Stomach smooth muscle (tissue), 2 donors: ENCODE measurements at regions not wholly inside any gene's neighbourhood (a gene's known extent, or its start where the extent isn't known, plus 50 kb on each side); places are given as distances from the start of the nearest gene placed in this dataset.
"Not testable (repeated sequence)": the region's sequence is repeated elsewhere in the genome, so short reads cannot be mapped to it uniquely, and the experiment has no call there.

Source experiments
- H3K27ac ChIP-seq: one replicate; pipeline ENCODE4 v1.7.0; 2013; ENCODE audit warnings: mild to moderate bottlenecking, low read length, inconsistent platforms
- H3K27me3 ChIP-seq, 2 donors: one replicate each; pipeline ENCODE4 v1.7.0; 2013; ENCODE audit warnings: low read length in 2 of 2; ENCODE audit not compliant: insufficient read depth in 2 of 2, control insufficient read depth in 1 of 2
- H3K36me3 ChIP-seq, 2 donors: one replicate each; pipeline ENCODE4 v1.7.0; 2013; ENCODE audit warnings: low read length in 2 of 2; ENCODE audit not compliant: control insufficient read depth in 2 of 2, insufficient read depth in 2 of 2
- H3K4me1 ChIP-seq: one replicate; pipeline ENCODE4 v1.7.0; 2013; ENCODE audit warnings: low read length; ENCODE audit not compliant: control insufficient read depth, insufficient read depth
- H3K4me3 ChIP-seq, 2 donors: one replicate each; pipeline ENCODE4 v1.7.0; 2013; ENCODE audit warnings: low read length in 2 of 2
- H3K9ac ChIP-seq, 2 donors: one replicate each; pipeline ENCODE4 v1.7.0; 2013; ENCODE audit warnings: low read length in 2 of 2, mild to moderate bottlenecking in 1 of 2
- H3K9me3 ChIP-seq, 2 donors: one replicate each; pipeline ENCODE4 v1.7.0; 2013; ENCODE audit warnings: low read length in 2 of 2; ENCODE audit not compliant: control insufficient read depth in 2 of 2
- donor health status: healthy.
- donor health status: Pancreatic carcinoma.

DNA sequence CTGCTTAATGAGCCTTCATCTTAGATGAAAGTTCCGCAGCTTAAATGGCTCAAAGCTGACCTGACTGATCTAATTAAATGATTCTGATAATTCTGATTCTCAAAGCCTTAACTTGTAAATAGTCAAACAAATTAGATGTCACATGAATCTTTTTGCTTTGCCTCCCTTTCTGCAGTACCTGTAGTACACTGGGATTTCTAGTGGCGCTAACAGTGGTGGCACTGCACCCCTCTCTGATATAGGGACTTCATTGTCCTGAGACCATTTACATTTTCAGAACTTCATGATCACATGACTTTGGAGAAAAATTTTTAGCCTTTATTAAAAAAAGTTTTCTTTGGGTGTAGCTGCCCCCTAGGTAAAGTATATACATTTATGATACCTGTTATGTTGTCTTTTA is 546.7 kb upstream of the ADGRL2 start:
- H3K9me3 ChIP-seq, result no peaks in the 10 kb centered on the region
- no peaks in the 10 kb centered on the region for H3K4me1 ChIP-seq
- H3K27ac ChIP-seq, result no peak overlapping the region
- no peak overlapping the region for H3K4me3 ChIP-seq
- no peaks in the 10 kb centered on the region for H3K27me3 ChIP-seq
- no peak overlapping the region for H3K9ac ChIP-seq
- H3K36me3 ChIP-seq, result no peaks in the 10 kb centered on the region

GRCh38 chr1:81252471-81253151 is 548.1 kb upstream of the ADGRL2 start:
- no peak overlapping the region for H3K27ac ChIP-seq
- H3K9ac ChIP-seq, result no peak overlapping the region
- H3K9me3 ChIP-seq, result no peaks in the 10 kb centered on the region
- H3K4me1 ChIP-seq, result no peaks in the 10 kb centered on the region
- no peaks in the 10 kb centered on the region for H3K27me3 ChIP-seq
- H3K36me3 ChIP-seq, result no peaks in the 10 kb centered on the region
- no peak overlapping the region for H3K4me3 ChIP-seq

GRCh38 chr1:81250825-81251224 is 549.9 kb upstream of the ADGRL2 start:
- not testable (repeated sequence) for H3K27ac ChIP-seq

DNA sequence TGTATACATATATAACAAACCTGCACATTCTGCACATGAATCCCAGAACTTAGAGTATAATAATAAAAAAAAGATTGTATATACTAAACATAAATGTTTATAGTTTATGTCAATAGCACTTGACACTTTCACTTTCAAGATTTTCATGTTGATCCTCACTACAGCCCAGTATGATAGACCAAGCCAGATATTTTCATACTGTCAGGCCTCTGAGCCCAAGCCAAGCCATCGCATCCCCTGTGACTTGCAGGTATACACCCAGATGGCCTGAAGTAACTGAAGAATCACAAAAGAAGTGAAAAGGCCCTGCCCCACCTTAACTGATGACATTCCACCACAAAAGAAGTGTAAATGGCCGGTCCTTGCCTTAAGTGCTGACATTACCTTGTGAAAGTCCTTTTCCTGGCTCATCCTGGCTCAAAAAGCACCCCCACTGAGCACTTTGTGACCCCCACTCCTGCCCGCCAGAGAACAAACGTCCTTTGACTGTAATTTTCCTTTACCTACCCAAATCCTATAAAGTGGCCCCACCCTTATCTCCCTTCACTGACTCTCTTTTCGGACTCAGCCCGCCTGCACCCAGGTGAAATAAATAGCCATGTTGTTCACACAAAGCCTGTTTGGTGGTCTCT is 555.5 kb upstream of the ADGRL2 start:
- H3K9ac ChIP-seq, H3K27me3 ChIP-seq, H3K36me3 ChIP-seq, H3K4me3 ChIP-seq, H3K9me3 ChIP-seq, H3K4me1 ChIP-seq, H3K27ac ChIP-seq: not testable (repeated sequence)

More at GRCh38 chr1:81250825-81251224, 549.9 kb upstream of the ADGRL2 start:
- H3K27me3 ChIP-seq, H3K9me3 ChIP-seq, H3K4me3 ChIP-seq, H3K36me3 ChIP-seq, H3K9ac ChIP-seq, H3K4me1 ChIP-seq: not testable (repeated sequence)

GRCh38 chr1:81244612-81245011 is 556.1 kb upstream of the ADGRL2 start:
- H3K9me3 ChIP-seq, H3K27me3 ChIP-seq, H3K9ac ChIP-seq, H3K4me3 ChIP-seq, H3K36me3 ChIP-seq, H3K27ac ChIP-seq, H3K4me1 ChIP-seq: not testable (repeated sequence)

- no peaks in the 10 kb centered on the region for H3K9me3 ChIP-seq
- H3K27ac ChIP-seq, result no peak overlapping the region
- H3K4me3 ChIP-seq, result no peak overlapping the region
- H3K27me3 ChIP-seq, result no peaks in the 10 kb centered on the region
- no peak overlapping the region for H3K9ac ChIP-seq
- H3K36me3 ChIP-seq, result no peaks in the 10 kb centered on the region
- no peaks in the 10 kb centered on the region for H3K4me1 ChIP-seq
Observed at GRCh38 chr1:81242103-81242502, 558.6 kb upstream of the ADGRL2 start.

GRCh38 chr1:81238129-81238528 is 562.6 kb upstream of the ADGRL2 start:
- Histone ChIP-seq H3K4me3 (no peak overlapping the region), H3K27me3 (no peaks in the 10 kb centered on the region), H3K9ac (no peak overlapping the region), H3K4me1 (no peaks in the 10 kb centered on the region), H3K27ac (no peak overlapping the region), H3K9me3 (no peaks in the 10 kb centered on the region), H3K36me3 (no peaks in the 10 kb centered on the region)

DNA sequence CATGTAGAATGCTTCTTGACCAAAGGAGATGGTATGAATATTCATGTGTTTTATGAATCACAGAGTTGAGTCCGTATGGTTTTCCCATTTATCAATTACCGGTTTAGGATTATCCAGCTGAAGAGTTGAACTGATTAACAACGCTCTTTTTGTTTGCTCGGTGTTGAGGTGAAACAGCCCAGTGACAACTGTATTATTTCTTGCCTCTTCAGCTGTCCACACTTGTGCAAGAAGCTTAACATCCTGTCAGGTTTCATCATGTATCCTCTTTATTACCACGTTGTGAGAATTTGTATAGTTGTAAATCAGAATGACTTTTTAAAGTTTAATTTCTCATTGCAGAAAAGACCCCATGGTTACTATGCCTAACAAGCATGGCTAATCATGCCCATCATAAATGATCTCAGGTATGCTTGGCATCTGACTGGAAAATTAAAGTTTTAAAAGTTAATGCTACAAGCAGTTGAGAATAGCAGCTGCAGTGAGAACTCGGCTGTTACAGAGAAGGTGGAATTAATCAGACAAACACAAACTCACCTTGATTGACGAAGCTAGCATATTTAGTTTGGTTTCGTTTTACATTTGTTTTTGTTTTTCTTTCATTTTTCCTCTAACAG is 563.2 kb upstream of the ADGRL2 start:
- Histone ChIP-seq H3K4me3 (no peak overlapping the region), H3K9ac (no peak overlapping the region), H3K36me3 (no peaks in the 10 kb centered on the region), H3K27ac (no peak overlapping the region), H3K9me3 (no peaks in the 10 kb centered on the region), H3K27me3 (no peaks in the 10 kb centered on the region), H3K4me1 (no peaks in the 10 kb centered on the region)

- Histone ChIP-seq H3K36me3 (no peaks in the 10 kb centered on the region), H3K9me3 (no peaks in the 10 kb centered on the region), H3K4me1 (no peaks in the 10 kb centered on the region), H3K27ac (no peak overlapping the region), H3K4me3 (no peak overlapping the region), H3K27me3 (no peaks in the 10 kb centered on the region), H3K9ac (no peak overlapping the region)
Observed at GRCh38 chr1:81234237-81234636, 566.5 kb upstream of the ADGRL2 start.

GRCh38 chr1:81233591-81233990 is 567.1 kb upstream of the ADGRL2 start:
- Histone ChIP-seq H3K9ac (no peak overlapping the region), H3K9me3 (no peaks in the 10 kb centered on the region), H3K27ac (no peak overlapping the region), H3K27me3 (no peaks in the 10 kb centered on the region), H3K36me3 (no peaks in the 10 kb centered on the region), H3K4me3 (no peak overlapping the region), H3K4me1 (no peaks in the 10 kb centered on the region)

GRCh38 chr1:81232420-81232819 is 568.3 kb upstream of the ADGRL2 start:
- Histone ChIP-seq H3K27me3 (no peaks in the 10 kb centered on the region), H3K9me3 (no peaks in the 10 kb centered on the region), H3K36me3 (no peaks in the 10 kb centered on the region), H3K4me3 (no peak overlapping the region), H3K9ac (no peak overlapping the region), H3K27ac (no peak overlapping the region), H3K4me1 (no peaks in the 10 kb centered on the region)
